GM20000 (cell line): ENCODE measurements at regions not wholly inside any gene's neighbourhood (a gene's known extent, or its start where the extent isn't known, plus 50 kb on each side); places are given as distances from the start of the nearest gene placed in this dataset.

Source experiments
- DNase-seq: peaks from one replicate; pipeline ENCODE4 v3.0.0; 2012; ENCODE audit warnings: low spot score
- CTCF ChIP-seq: IDR thresholded peaks from 2 replicates; pipeline ENCODE4 v1.5.1; 2012; ENCODE audit warnings: mild to moderate bottlenecking, control low read depth; ENCODE audit errors: extremely low read depth, missing control alignments

- no peak for DNase-seq
- TF ChIP-seq CTCF, result no peak
Measured at GRCh38 chr2:212711856-212712255, 173.3 kb upstream of the ERBB4 start.

GRCh38 chr2:212709280-212709679 is 170.7 kb upstream of the ERBB4 start:
- no peak for TF ChIP-seq CTCF
- DNase-seq, result no peak

- no peak for DNase-seq
- TF ChIP-seq CTCF, result no peak
Measured at GRCh38 chr2:212708355-212708754, 169.8 kb upstream of the ERBB4 start.

- TF ChIP-seq CTCF, result no peak
- no peak for DNase-seq
Measured at GRCh38 chr2:212695426-212695825, 156.8 kb upstream of the ERBB4 start.

- no peak for TF ChIP-seq CTCF
- no peak for DNase-seq
Measured at GRCh38 chr2:212694398-212694797, 155.8 kb upstream of the ERBB4 start.

- no peak for TF ChIP-seq CTCF
- no peak for DNase-seq
Measured at GRCh38 chr2:212692466-212692865, 153.9 kb upstream of the ERBB4 start.

GRCh38 chr2:212686285-212686895 is 147.8 kb upstream of the ERBB4 start:
- TF ChIP-seq CTCF, result peak; percentile 47
- DNase-seq, result peak; percentile 52
